Ovary (tissue), 3 donors: ENCODE measurements at regions not wholly inside any gene's neighbourhood (a gene's known extent, or its start where the extent isn't known, plus 50 kb on each side); places are given as distances from the start of the nearest gene placed in this dataset.

ENCODE experiments used
- CTCF ChIP-seq, 3 donors: fragments of 450-650 bp in 2 of 3; fragments of 200-600 bp in 1 of 3; IDR thresholded peaks; one replicate each; pipeline versions ENCODE4 v1.5.1 to v1.8.0; 2016 to 2022; ENCODE audit warnings: antibody characterized with exemption in 3 of 3, mild to moderate bottlenecking in 1 of 3
- EP300 ChIP-seq: sonication (generic); formaldehyde crosslinking; IDR thresholded peaks from one replicate; pipeline ENCODE4 v1.6.1; 2017; ENCODE audit warnings: antibody characterized with exemption
- POLR2A ChIP-seq: fragments of 450-650 bp; IDR thresholded peaks from one replicate; pipeline ENCODE4 v1.6.1; 2017; ENCODE audit warnings: antibody characterized with exemption, mild to moderate bottlenecking, moderate library complexity
- donor health status: DM: no; HTN: no; CAD: no.

- no peak for TF ChIP-seq CTCF (IDR thresholded peaks at IDR 0.05)
- no peak for TF ChIP-seq POLR2A
- no peak for TF ChIP-seq EP300
Measured at GRCh38 chr17:83183145-83183948, 103.9 kb downstream of the METRNL start.
